ENCODE measurements at regions not wholly inside any gene's neighbourhood (a gene's known extent, or its start where the extent isn't known, plus 50 kb on each side); places are given as distances from the start of the nearest gene placed in this dataset.

DNA sequence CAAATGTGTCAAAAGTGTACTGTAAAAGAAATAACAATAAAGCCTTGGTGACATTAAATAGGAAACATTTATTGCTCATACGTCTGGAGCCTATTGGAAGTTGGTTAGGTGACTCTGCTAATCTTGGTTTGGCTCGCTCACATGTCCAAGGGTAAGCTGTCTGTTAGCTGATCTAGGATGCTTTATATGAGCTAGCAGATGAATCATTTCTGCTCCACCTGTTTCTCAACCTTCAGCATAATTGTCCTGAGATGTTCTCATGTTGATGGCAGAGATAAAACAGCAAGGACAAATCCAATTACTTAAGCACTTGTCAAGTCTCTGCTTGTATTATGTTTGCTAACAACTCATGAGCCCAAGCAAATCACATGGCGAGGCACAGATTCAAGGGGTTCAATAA lies 56.0 kb upstream of the CD53 start:
- no peak overlapping the region for H3K4me3 ChIP-seq (ENCODE audit: control insufficient read depth, low read depth, low read length)
- no peak for DNase-seq (ENCODE audit: low read depth)
- TF ChIP-seq, protein P1, sequence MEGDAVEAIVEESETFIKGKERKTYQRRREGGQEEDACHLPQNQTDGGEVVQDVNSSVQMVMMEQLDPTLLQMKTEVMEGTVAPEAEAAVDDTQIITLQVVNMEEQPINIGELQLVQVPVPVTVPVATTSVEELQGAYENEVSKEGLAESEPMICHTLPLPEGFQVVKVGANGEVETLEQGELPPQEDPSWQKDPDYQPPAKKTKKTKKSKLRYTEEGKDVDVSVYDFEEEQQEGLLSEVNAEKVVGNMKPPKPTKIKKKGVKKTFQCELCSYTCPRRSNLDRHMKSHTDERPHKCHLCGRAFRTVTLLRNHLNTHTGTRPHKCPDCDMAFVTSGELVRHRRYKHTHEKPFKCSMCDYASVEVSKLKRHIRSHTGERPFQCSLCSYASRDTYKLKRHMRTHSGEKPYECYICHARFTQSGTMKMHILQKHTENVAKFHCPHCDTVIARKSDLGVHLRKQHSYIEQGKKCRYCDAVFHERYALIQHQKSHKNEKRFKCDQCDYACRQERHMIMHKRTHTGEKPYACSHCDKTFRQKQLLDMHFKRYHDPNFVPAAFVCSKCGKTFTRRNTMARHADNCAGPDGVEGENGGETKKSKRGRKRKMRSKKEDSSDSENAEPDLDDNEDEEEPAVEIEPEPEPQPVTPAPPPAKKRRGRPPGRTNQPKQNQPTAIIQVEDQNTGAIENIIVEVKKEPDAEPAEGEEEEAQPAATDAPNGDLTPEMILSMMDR (conservative IDR thresholded peaks at IDR 0.05; ENCODE audit: control insufficient read depth, insufficient read depth, low read depth, low read length), result no peak

DNA sequence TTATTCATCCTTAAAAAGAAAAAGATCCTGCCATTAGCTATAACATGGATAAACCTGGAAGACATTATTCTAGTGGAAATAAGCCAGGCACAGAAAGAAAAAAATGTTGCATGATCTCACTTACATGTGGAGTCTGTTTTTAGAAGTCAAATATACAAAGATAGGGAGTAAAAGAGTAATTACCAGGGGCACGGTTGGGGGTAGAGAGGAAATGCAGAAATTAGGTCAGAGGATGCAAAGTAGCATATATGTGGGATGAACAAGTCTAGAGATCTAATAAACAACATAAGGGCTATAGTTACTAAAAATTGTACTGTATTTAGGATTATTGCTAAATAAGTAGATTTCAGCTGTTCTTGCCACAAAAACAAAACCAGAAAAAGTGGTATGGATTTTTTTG lies 61.4 kb upstream of the CD53 start:
- TF ChIP-seq, protein P1 (conservative IDR thresholded peaks at IDR 0.05; ENCODE audit: control insufficient read depth, insufficient read depth, low read depth, low read length), result no peak
- no peak overlapping the region for H3K4me3 ChIP-seq (ENCODE audit: control insufficient read depth, low read depth, low read length)
- no peak for DNase-seq (ENCODE audit: low read depth)

DNA sequence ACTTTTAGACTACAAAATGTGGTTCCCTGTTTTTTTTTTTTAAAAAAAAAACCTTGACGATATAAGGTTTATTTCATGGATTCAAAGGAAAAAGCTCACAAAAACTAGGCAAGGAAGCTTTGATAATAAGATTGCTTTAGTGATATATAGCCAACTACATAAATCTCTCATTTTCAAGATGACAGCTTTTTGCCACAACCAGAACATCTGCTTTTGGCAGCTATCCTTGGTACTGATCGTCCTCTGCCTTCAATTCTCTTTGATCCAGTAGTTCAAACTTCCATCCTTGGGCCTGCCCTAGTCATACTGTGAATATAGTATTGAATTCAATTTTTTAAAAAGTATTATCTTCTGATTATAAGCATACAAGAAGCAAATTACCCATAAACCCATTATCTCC lies 72.9 kb upstream of the CD53 start:
- H3K4me3 ChIP-seq (ENCODE audit: control insufficient read depth, low read depth, low read length), result no peak overlapping the region
- TF ChIP-seq, protein P1 (conservative IDR thresholded peaks at IDR 0.05; ENCODE audit: control insufficient read depth, insufficient read depth, low read depth, low read length), result no peak
- DNase-seq (ENCODE audit: low read depth), result no peak

DNA sequence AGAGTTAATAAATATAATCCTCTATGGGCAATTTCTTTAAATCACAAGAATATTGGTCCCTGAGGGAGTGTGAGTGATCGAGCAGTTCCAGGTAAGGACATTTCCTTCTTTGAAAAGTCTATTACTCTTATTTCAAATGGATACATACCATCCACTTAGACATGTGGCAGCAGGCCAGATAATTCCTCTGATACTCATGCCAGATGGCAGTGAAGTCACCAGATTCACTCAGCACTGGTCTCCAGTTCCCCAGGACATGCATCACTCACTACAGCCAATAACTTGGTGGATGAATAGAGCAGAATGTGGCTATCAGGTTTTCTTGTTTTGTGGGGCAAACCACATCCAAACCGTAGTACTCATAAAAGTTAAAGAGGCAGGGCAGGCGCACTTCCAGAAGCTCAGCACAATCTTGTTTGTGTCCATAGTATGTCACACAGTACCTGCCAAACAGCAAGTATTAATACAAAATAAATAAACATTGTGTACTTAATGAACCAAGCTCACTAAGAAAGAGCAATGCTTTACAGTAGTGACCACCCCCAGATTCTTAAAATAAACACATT lies 74.2 kb upstream of the CD53 start:
- no peak for DNase-seq (ENCODE audit: low read depth)
- H3K4me3 ChIP-seq (ENCODE audit: control insufficient read depth, low read depth, low read length), result no peak overlapping the region
- TF ChIP-seq, protein P1 (conservative IDR thresholded peaks at IDR 0.05; ENCODE audit: control insufficient read depth, insufficient read depth, low read depth, low read length), result no peak

DNA sequence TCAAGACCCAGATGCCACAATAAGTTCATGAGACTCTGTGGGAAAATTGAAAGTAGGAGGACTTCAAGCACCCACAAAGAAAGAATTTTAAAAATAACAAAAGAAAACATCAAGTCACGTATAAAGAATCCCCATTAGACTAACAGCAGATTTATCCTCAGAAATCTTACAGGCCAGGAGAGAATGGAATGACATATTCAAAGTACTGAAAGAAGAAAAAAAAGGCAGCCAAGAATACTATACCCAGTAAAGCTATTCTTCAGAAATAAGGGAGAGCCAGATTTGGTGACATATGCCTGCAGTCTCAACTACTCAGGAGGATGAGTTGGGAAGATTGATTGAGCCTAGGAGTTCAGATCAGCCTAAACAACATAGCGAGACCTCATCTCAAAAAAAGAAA lies 84.3 kb upstream of the CD53 start:
- TF ChIP-seq, protein P1 (conservative IDR thresholded peaks at IDR 0.05; ENCODE audit: control insufficient read depth, insufficient read depth, low read depth, low read length), result no peak
- H3K4me3 ChIP-seq (ENCODE audit: control insufficient read depth, low read depth, low read length), result no peak overlapping the region

DNA sequence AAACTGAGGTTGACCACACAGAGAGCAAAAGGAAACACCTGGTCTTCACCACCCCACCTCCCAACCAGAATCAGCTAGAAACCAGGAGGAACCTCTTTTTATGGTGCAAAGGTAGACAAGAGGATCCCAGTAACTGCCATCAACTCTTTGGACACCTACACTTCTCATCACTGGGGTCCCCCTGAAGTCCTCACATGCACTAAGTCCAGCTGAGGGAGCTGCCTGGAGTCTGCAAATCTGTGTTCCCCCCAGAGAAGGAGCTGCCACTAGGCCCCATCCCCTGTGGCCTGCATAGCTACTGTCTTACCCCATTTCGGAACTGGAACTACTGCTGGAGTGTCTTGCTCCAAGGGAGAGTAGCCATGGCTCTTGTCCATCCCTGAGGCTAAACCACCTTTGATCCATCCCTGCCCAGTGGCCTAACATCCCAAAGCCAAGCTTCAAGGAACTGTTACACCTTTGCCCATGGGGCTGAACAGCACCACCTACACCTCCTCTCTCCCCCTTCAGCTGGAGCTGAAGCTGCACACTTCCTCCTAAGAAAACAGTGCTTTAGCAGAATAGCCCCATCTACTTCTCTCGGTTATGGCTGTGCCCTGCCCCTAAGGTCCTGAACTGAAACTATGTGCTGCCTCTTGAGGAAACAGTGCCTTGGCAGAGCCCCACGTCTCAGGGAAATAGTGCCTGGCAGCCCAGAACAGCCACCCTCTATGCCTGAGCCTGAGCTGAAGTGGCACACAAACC lies 85.4 kb upstream of the CD53 start:
- DNase-seq (ENCODE audit: low read depth), result no peak
- TF ChIP-seq, protein P1 (conservative IDR thresholded peaks at IDR 0.05; ENCODE audit: control insufficient read depth, insufficient read depth, low read depth, low read length), result no peak
- H3K4me3 ChIP-seq (ENCODE audit: control insufficient read depth, low read depth, low read length), result no peak overlapping the region

More for the DNA sequence above, 84.3 kb upstream of the CD53 start:
- no peak for DNase-seq (ENCODE audit: low read depth)

All from fibroblast of mammary gland (primary cell).